SK-N-SH treated with all-trans-retinoic acid at 6 μM for 48 hours (cell line): ENCODE measurements at regions not wholly inside any gene's neighbourhood (a gene's known extent, or its start where the extent isn't known, plus 50 kb on each side); places are given as distances from the start of the nearest gene placed in this dataset.

Source experiments
- ATAC-seq: fragments of 200-7000 bp; cut with Tn5 transposase; 3 replicates; pipeline ENCODE4 v1.9.1; 2020; ENCODE audit warnings: mild to moderate bottlenecking, moderate library complexity
- ARNTL ChIP-seq: fragments of 450-650 bp; formaldehyde crosslinking; IDR thresholded peaks from 2 replicates; pipeline ENCODE4 v1.5.0; 2020; ENCODE audit warnings: low read depth, mild to moderate bottlenecking, moderate library complexity, borderline replicate concordance
- BACH2 ChIP-seq: fragments of 250-450 bp; sonication (Bioruptor Pico); IDR thresholded peaks from 2 replicates; pipeline ENCODE4 v1.9.0; 2021; ENCODE audit warnings: mild to moderate bottlenecking, borderline replicate concordance
- CREB5 ChIP-seq: fragments of 250-450 bp; sonication (Bioruptor Pico); IDR thresholded peaks from 2 replicates; pipeline ENCODE4 v1.5.1; 2020; ENCODE audit warnings: low read depth, mild to moderate bottlenecking, moderate library complexity
- CSDC2 ChIP-seq: fragments of 250-450 bp; sonication (Bioruptor Pico); IDR thresholded peaks from 2 replicates; pipeline ENCODE4 v1.5.0; 2020; ENCODE audit warnings: mild to moderate bottlenecking, moderate library complexity
- CSRNP3 ChIP-seq: fragments of 250-450 bp; sonication (Bioruptor Pico); IDR thresholded peaks from 2 replicates; pipeline ENCODE4 v1.5.1; 2021; ENCODE audit warnings: mild to moderate bottlenecking, moderate library complexity
- ESRRG ChIP-seq: fragments of 250-450 bp; sonication (Bioruptor Pico); IDR thresholded peaks from 2 replicates; pipeline ENCODE4 v1.6.1; 2021; ENCODE audit warnings: mild to moderate bottlenecking
- GLIS3 ChIP-seq: fragments of 250-450 bp; sonication (Bioruptor Pico); IDR thresholded peaks from 2 replicates; pipeline ENCODE4 v1.5.0; 2020; ENCODE audit warnings: mild to moderate bottlenecking, moderate library complexity
- ISL1 ChIP-seq: fragments of 250-450 bp; sonication (Bioruptor Pico); IDR thresholded peaks from 2 replicates; pipeline ENCODE4 v2.1.2; 2022; ENCODE audit warnings: mild to moderate bottlenecking, moderate library complexity
- OSR1 ChIP-seq: fragments of 250-450 bp; sonication (Bioruptor Pico); IDR thresholded peaks from 2 replicates; pipeline ENCODE4 v1.8.0; 2022; ENCODE audit warnings: moderate library complexity, mild to moderate bottlenecking, inconsistent platforms
- PATZ1 ChIP-seq: fragments of 250-450 bp; sonication (Bioruptor Pico); IDR thresholded peaks from 2 replicates; pipeline ENCODE4 v1.8.0; 2020; ENCODE audit warnings: mild to moderate bottlenecking, moderate library complexity, borderline replicate concordance
- POU6F1 ChIP-seq: fragments of 250-450 bp; sonication (Bioruptor Pico); IDR thresholded peaks from 2 replicates; pipeline ENCODE4 v1.8.0; 2021; ENCODE audit warnings: low read depth, mild to moderate bottlenecking, moderate library complexity, borderline replicate concordance
- PPARA ChIP-seq: fragments of 250-450 bp; sonication (Bioruptor Pico); IDR thresholded peaks from 2 replicates; pipeline ENCODE4 v1.5.0; 2020; ENCODE audit warnings: mild to moderate bottlenecking, borderline replicate concordance
- RARB ChIP-seq: fragments of 250-450 bp; sonication (Bioruptor Pico); IDR thresholded peaks from 2 replicates; pipeline ENCODE4 v1.8.0; 2021; ENCODE audit warnings: mild to moderate bottlenecking, moderate library complexity
- SNAI2 ChIP-seq: fragments of 250-450 bp; sonication (Bioruptor Pico); IDR thresholded peaks from 2 replicates; pipeline ENCODE4 v1.5.0; 2020; ENCODE audit warnings: mild to moderate bottlenecking, moderate library complexity
- TCF4 ChIP-seq: fragments of 250-450 bp; sonication (Bioruptor Pico); IDR thresholded peaks from 2 replicates; pipeline ENCODE4 v1.8.0; 2021; ENCODE audit warnings: mild to moderate bottlenecking, moderate library complexity, borderline replicate concordance
- TSHZ2 ChIP-seq: fragments of 250-450 bp; sonication (Bioruptor Pico); IDR thresholded peaks from 2 replicates; pipeline ENCODE4 v1.5.0; 2020; ENCODE audit warnings: mild to moderate bottlenecking, moderate library complexity
- ZC3H10 ChIP-seq: fragments of 250-450 bp; sonication (Bioruptor Pico); IDR thresholded peaks from 2 replicates; pipeline ENCODE4 v1.5.1; 2021; ENCODE audit warnings: mild to moderate bottlenecking, moderate library complexity
- ZFP3 ChIP-seq: fragments of 250-450 bp; sonication (Bioruptor Pico); IDR thresholded peaks from 2 replicates; pipeline ENCODE4 v1.5.0; 2020; ENCODE audit warnings: mild to moderate bottlenecking, moderate library complexity
- ZFP30 ChIP-seq: fragments of 450-650 bp; formaldehyde crosslinking; IDR thresholded peaks from 2 replicates; pipeline ENCODE4 v1.5.0; 2022; ENCODE audit warnings: mild to moderate bottlenecking, moderate library complexity
- ZNF565 ChIP-seq: fragments of 450-650 bp; formaldehyde crosslinking; conservative IDR thresholded peaks from 2 replicates; pipeline ENCODE4 v1.5.0; 2020; ENCODE audit warnings: low read depth, mild to moderate bottlenecking, moderate library complexity
- ZNF70 ChIP-seq: fragments of 450-650 bp; formaldehyde crosslinking; IDR thresholded peaks from 2 replicates; pipeline ENCODE4 v1.5.0; 2020; ENCODE audit warnings: mild to moderate bottlenecking, moderate library complexity
- ZNF8 ChIP-seq: fragments of 450-650 bp; formaldehyde crosslinking; IDR thresholded peaks from 2 replicates; pipeline ENCODE4 v1.5.0; 2020; ENCODE audit warnings: mild to moderate bottlenecking, moderate library complexity

GRCh38 chr1:234840253-234840652 lies 230.3 kb upstream of the IRF2BP2 start:
- TF ChIP-seq PPARA (CRISPR knock-in tag) (no peak), SNAI2 (CRISPR knock-in tag) (no peak), GLIS3 (no peak), ESRRG (no peak), ZNF565 (no peak), PATZ1 (CRISPR knock-in tag) (no peak), ZNF70 (CRISPR knock-in tag) (no peak), ZNF8 (no peak), POU6F1 (CRISPR knock-in tag) (no peak), RARB (CRISPR knock-in tag) (no peak), ISL1 (no peak), ZFP30 (no peak), OSR1 (CRISPR knock-in tag) (no peak), CSDC2 (no peak), CSRNP3 (CRISPR knock-in tag) (no peak), ARNTL (CRISPR knock-in tag) (no peak), BACH2 (CRISPR knock-in tag) (no peak), TCF4 (CRISPR knock-in tag) (no peak), ZFP3 (CRISPR knock-in tag) (no peak)
- ATAC-seq, result no peak

GRCh38 chr1:234839663-234840062 lies 229.7 kb upstream of the IRF2BP2 start:
- ATAC-seq, result peak; percentile 27; the same call in 1 of the 3 replicates
- TF ChIP-seq TSHZ2 (CRISPR knock-in tag) (no peak), ARNTL (CRISPR knock-in tag) (no peak), PPARA (CRISPR knock-in tag) (no peak), CSRNP3 (CRISPR knock-in tag) (no peak), CREB5 (CRISPR knock-in tag) (no peak), ZC3H10 (CRISPR knock-in tag) (no peak), TCF4 (CRISPR knock-in tag) (no peak), ZFP30 (no peak), BACH2 (CRISPR knock-in tag) (no peak), OSR1 (CRISPR knock-in tag) (no peak)
